HS-5 (cell line): ENCODE measurements at regions not wholly inside any gene's neighbourhood (a gene's known extent, or its start where the extent isn't known, plus 50 kb on each side); places are given as distances from the start of the nearest gene placed in this dataset.
"Not testable (repeated sequence)": the region's sequence is repeated elsewhere in the genome, so short reads cannot be mapped to it uniquely, and the experiment has no call there.

Experiments
- DNase-seq: peaks from one replicate; pipeline ENCODE4 v3.0.0-alpha.2; 2012; ENCODE audit warnings: low read depth

- DNase-seq = no peak
Observed at GRCh38 chr4:126526335-126526734, 1106.4 kb upstream of the INTU start.

- DNase-seq = no peak
Observed at GRCh38 chr4:126529997-126530396, 1102.8 kb upstream of the INTU start.

GRCh38 chr4:126530996-126531585 is 1101.7 kb upstream of the INTU start:
- DNase-seq = no peak

GRCh38 chr4:126532527-126532926 is 1100.2 kb upstream of the INTU start:
- DNase-seq = no peak

GRCh38 chr4:126533146-126533805 is 1099.5 kb upstream of the INTU start:
- no peak for DNase-seq

GRCh38 chr4:126539771-126540170 is 1093.0 kb upstream of the INTU start:
- no peak for DNase-seq

- DNase-seq = no peak
Observed at GRCh38 chr4:126541820-126542219, 1090.9 kb upstream of the INTU start.

- no peak for DNase-seq
Observed at GRCh38 chr4:126544276-126544675, 1088.5 kb upstream of the INTU start.

GRCh38 chr4:126546197-126546596 is 1086.6 kb upstream of the INTU start:
- DNase-seq = not testable (repeated sequence)

GRCh38 chr4:126547352-126547751 is 1085.4 kb upstream of the INTU start:
- DNase-seq = no peak

GRCh38 chr4:126548890-126549289 is 1083.9 kb upstream of the INTU start:
- no peak for DNase-seq

GRCh38 chr4:126552321-126552720 is 1080.4 kb upstream of the INTU start:
- no peak for DNase-seq

GRCh38 chr4:126553248-126553647 is 1079.5 kb upstream of the INTU start:
- no peak for DNase-seq

GRCh38 chr4:126558596-126558995 is 1074.2 kb upstream of the INTU start:
- DNase-seq = no peak

- no peak for DNase-seq
Observed at GRCh38 chr4:126559961-126560360, 1072.8 kb upstream of the INTU start.

- DNase-seq = no peak
Observed at GRCh38 chr4:126560794-126561193, 1072.0 kb upstream of the INTU start.

- DNase-seq = no peak
Observed at GRCh38 chr4:126563389-126563788, 1069.4 kb upstream of the INTU start.

- no peak for DNase-seq
Observed at GRCh38 chr4:126564283-126564854, 1068.4 kb upstream of the INTU start.

GRCh38 chr4:126568652-126569570 is 1063.8 kb upstream of the INTU start:
- no peak for DNase-seq

- DNase-seq = no peak
Observed at GRCh38 chr4:126572264-126572663, 1060.5 kb upstream of the INTU start.

- DNase-seq = no peak
Observed at GRCh38 chr4:126582737-126583136, 1050.0 kb upstream of the INTU start.

GRCh38 chr4:126583509-126583908 is 1049.2 kb upstream of the INTU start:
- DNase-seq = no peak

GRCh38 chr4:126591583-126591982 is 1041.2 kb upstream of the INTU start:
- no peak for DNase-seq
